ENCODE measurements at regions not wholly inside any gene's neighbourhood (a gene's known extent, or its start where the extent isn't known, plus 50 kb on each side); places are given as distances from the start of the nearest gene placed in this dataset.
"Not testable (repeated sequence)": the region's sequence is repeated elsewhere in the genome, so short reads cannot be mapped to it uniquely, and the experiment has no call there.

GRCh38 chr2:240253583-240254145, 113.2 kb upstream of the OTOS start:
- intact Hi-C loops (cut with micrococcal nuclease), result no loop called here

GRCh38 chr2:240254337-240255164, 114.1 kb upstream of the OTOS start:
- intact Hi-C loops (cut with micrococcal nuclease), result no loop called here

GRCh38 chr2:240255165-240255491, 114.7 kb upstream of the OTOS start:
- intact Hi-C loops (cut with micrococcal nuclease), result no loop called here

DNA sequence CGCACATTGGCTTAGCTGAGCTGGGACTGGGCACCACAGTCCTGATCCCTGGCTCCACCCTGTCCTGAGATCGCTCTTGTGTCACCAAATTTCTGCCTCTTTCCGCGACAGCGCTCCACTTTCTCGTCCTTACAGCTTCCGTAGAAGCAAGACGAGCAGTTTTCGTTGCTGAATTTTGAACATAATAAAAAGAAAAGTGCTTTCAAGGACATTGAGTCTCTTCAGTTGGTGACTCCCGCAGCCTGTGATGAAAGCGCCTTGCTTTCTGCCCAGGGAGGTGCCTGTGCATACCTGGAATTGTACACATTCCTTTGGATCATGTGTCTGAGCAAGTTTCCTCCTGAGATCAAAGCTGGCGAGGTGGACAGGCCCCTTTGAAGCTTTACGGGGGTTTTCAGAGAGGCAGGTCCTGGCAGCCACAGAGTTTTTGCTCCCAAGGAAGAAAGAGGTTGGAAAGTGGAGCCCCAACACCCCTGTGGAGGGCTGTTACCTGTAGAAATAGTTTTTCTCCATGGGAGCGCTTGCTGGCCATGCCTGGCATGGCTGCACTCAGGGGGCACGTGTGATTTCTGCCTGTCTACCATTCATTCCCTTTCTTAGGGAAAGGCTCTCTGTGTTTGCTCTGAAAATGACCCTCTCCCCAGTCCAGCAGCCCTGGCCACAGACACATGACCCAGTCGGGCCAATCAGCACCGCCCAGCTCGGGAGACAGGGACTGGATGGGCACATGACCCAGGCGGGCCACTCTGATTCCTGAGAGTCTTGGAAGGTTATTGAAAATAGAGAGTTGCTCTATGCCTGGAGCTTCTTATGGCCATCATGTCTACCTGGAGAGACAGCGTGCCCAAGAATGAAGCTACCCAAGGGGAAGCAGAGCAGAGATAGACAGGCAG, 115.6 kb upstream of the OTOS start:
- intact Hi-C loops (cut with micrococcal nuclease), result no loop called here

DNA sequence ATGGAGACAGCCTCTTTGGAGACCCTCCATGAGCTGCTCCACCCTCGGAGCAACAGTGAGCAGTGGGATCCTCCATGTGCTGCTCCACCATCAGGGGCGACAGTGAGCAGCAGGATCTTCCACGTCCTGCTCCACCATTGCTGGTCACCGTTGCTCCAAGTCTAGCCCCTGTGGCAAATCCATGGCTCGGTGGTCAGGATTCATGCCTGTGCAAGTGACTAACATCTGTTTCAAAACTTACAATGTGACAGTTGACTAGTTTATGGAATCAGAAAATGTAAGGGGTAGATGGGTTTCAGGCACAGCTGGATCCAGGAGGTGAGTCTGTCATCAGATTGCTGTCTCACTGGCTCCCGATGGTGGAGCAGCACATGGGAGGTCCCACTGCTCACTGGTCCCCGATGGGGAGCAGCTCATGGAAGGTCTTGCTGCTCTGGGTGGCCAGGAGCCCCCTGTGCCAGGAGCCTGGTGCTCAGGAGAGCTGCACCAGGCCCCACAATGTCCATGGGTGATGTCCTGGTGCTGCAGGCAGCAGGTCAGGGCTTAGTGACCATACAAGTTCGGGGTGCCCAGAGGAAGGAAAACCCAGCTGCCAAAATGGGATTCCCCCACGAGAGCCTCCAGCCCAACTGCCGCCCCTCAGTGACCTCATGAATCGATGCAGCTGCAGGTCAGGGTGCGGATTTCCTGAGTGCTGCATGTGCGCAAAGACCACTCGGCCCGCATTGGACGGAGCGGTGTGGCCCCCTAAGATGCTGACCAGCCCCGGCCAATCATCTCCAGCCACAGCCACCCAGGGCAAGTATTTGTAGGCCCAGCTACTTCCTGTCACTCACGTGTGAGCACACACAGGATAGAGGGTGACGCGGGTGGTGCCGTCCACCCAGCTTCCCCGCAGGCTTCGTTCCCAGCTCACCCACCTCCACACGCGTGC, 116.5 kb upstream of the OTOS start:
- intact Hi-C loops (cut with micrococcal nuclease), result no loop called here

GRCh38 chr2:240257940-240258580, 117.6 kb upstream of the OTOS start:
- intact Hi-C loops (cut with micrococcal nuclease), result no loop called here

GRCh38 chr2:240258685-240259084, 118.2 kb upstream of the OTOS start:
- intact Hi-C loops (cut with micrococcal nuclease), result no loop called here

GRCh38 chr2:240259201-240259923, 118.9 kb upstream of the OTOS start:
- intact Hi-C loops (cut with micrococcal nuclease), result no loop called here

GRCh38 chr2:240259924-240260529, 119.6 kb upstream of the OTOS start:
- intact Hi-C loops (cut with micrococcal nuclease), result no loop called here

GRCh38 chr2:240260664-240261063, 120.2 kb upstream of the OTOS start:
- intact Hi-C loops (cut with micrococcal nuclease), result no loop called here

GRCh38 chr2:240262578-240262977, 122.1 kb upstream of the OTOS start:
- intact Hi-C loops (cut with micrococcal nuclease), result not testable (repeated sequence)

DNA sequence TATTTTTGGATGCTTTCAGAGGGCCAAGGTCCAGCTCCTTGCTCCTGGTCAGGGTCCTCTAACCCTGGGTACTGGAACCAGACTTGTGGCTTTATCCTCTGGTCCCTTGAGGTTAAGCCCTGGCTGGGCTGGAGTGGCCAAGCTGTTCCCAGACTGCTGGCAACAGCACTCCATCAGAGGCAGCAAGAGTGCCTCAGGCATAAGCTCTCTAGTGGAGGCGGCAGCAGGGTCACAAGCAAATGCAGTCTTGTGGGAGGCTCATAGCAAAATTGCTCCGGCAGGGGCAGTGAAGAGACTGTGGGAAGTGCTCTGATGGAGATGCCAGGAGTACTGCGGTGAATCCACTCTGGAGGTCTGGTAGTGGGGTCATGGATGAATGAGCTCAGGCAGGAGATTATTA, 128.9 kb upstream of the OTOS start:
- intact Hi-C loops (cut with micrococcal nuclease), result no loop called here

GRCh38 chr2:240269886-240270285, 129.4 kb upstream of the OTOS start:
- intact Hi-C loops (cut with micrococcal nuclease), result no loop called here

DNA sequence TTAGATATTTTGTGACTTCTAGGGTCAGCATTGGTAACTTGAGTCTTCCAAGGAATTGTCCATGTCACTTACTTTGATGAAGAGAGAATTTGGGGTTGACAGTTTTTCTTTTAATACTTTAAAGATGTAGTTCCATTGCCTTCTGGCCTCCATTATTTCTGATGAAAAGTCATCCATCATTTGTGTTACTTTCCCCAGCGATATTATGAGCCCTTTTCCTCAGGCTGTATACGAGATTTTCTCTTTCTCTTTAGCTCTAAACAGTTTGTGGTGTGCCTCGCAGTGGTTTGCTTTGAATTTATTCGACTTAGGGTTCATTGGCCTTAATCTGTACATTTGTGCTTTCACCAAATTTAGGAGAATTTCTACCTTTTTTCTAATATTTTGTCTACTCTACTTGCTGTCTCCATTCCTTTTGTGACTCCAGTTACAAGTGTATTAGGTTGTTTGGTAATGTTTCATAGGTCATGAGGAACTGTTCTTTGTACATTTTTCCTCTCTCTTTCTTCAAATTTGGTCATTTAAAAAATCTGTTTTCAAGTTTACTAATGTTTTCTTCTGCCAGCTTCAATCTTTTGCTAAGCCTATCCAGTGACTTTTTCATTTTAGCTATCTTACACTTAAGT, 131.4 kb upstream of the OTOS start:
- intact Hi-C loops (cut with micrococcal nuclease), result no loop called here

DNA sequence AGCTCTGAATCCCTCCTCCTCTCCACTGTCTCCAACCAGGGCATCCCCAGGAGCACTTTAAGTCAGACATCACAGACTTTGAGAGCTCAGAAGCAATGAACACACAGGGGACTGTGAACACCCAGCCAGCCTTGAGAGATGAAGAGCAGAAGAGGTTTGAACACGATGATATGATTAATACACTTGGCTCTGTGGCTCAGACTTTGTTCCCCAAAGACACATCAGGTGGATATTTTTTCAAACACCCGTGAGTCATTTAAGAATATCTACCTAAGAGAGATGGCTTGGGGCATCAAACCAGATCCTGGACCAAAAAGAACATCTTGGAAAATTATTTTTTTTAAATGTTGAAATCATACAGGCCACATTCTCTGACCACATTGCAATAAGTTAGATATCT, 134.9 kb upstream of the OTOS start:
- intact Hi-C loops (cut with micrococcal nuclease), result no loop called here

GRCh38 chr2:240277073-240277806, 136.8 kb upstream of the OTOS start:
- intact Hi-C loops (cut with micrococcal nuclease), result no loop called here

DNA sequence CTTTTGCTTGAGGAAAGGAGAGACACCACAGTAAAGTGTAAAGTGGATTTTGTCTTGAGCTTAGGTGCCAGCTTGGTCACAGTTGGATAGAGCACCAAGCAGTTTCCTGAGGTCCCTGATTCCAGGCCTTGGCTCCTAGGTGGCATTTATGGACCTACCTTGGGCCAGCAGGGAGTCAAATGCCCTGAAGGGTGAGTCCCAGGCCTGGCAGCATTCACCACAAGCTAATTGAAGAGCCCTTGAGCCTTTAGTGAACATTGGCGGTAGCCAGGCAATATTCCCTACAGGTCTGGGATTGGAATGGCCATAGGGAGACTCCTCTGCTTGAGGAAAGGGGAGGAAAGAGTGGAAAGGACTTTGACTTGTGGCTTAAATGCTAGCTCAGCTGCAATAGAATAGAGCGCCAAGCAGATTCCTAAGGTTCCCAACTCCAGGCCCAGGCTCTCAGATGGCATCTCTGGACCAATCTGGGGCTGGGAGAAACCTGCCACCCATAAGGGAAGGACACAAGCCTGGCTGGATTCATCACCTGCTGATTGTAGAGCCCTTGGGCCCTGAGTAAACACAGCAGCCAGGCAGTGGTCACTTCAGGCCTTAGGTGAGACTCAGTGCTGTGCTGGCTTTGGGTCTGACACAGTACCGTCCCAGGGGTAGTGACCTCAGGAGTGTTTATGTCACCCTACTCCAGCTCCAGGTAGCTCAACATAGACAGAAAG, 137.5 kb upstream of the OTOS start:
- intact Hi-C loops (cut with micrococcal nuclease), result no loop called here

DNA sequence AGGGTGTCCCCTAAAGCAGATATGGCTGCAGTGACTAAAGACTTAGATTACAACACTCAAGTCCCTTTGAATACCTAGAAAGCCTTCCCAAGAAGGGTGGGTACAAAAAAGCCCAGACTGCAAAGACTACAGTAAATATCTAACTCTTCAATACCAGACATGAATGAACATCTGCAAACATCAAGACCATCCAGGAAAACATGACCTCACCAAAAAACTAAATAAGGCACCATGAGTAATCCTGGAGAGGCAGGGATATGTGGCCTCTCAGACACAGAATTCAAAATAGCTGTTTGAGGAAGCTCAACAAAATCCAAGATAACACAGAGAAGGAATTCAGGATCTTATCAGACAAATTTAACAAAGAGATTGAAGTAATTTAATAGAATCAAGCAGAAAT, 138.2 kb upstream of the OTOS start:
- intact Hi-C loops (cut with micrococcal nuclease), result no loop called here
